SJCRH30 (cell line): ENCODE measurements at regions not wholly inside any gene's neighbourhood (a gene's known extent, or its start where the extent isn't known, plus 50 kb on each side); places are given as distances from the start of the nearest gene placed in this dataset.

ENCODE experiments used
- DNase-seq, 2 experiments: peaks; one replicate each; pipeline ENCODE4 v3.0.0-alpha.2; 2015 to 2020
- H3K27ac ChIP-seq: fragments of 250-450 bp; sonication (Bioruptor Pico); 2 replicates; pipeline ENCODE4 v1.5.1; 2020; ENCODE audit warnings: mild to moderate bottlenecking, moderate library complexity
- H3K27me3 ChIP-seq: fragments of 250-450 bp; sonication (Bioruptor Pico); 2 replicates; pipeline ENCODE4 v1.5.1; 2020; ENCODE audit warnings: mild to moderate bottlenecking, moderate library complexity
- H3K36me3 ChIP-seq: fragments of 250-450 bp; sonication (Bioruptor Pico); 2 replicates; pipeline ENCODE4 v1.5.1; 2020; ENCODE audit warnings: mild to moderate bottlenecking, moderate library complexity
- H3K4me1 ChIP-seq: fragments of 250-450 bp; sonication (Bioruptor Pico); 2 replicates; pipeline ENCODE4 v1.5.1; 2020; ENCODE audit warnings: mild to moderate bottlenecking, moderate library complexity
- H3K4me3 ChIP-seq: fragments of 250-450 bp; sonication (Bioruptor Pico); 2 replicates; pipeline ENCODE4 v1.5.1; 2020; ENCODE audit warnings: mild to moderate bottlenecking, moderate library complexity
- H3K9me3 ChIP-seq: fragments of 250-450 bp; sonication (Bioruptor Pico); replicated peaks from 2 replicates; pipeline ENCODE4 v1.5.1; 2020; ENCODE audit warnings: mild to moderate bottlenecking, moderate library complexity

GRCh38 chr6:6704103-6705060 lies 115.9 kb downstream of the LY86 start:
- H3K4me1 ChIP-seq: peaks cover 3% of the 10 kb centered on the region; the same call in 1 of the 2 replicates
- H3K27ac ChIP-seq: no peak overlapping the region
- no peaks in the 10 kb centered on the region for H3K27me3 ChIP-seq
- H3K9me3 ChIP-seq: no peaks in the 10 kb centered on the region
- H3K36me3 ChIP-seq: no peaks in the 10 kb centered on the region
- H3K4me3 ChIP-seq: no peak overlapping the region
- DNase-seq: no peak

GRCh38 chr6:6705061-6705425 lies 116.5 kb downstream of the LY86 start:
- DNase-seq: no peak
- H3K9me3 ChIP-seq: no peaks in the 10 kb centered on the region
- no peaks in the 10 kb centered on the region; the same call in 1 of the 2 replicates for H3K4me1 ChIP-seq
- no peak overlapping the region for H3K4me3 ChIP-seq
- no peaks in the 10 kb centered on the region for H3K27me3 ChIP-seq
- no peak overlapping the region for H3K27ac ChIP-seq
- H3K36me3 ChIP-seq: no peaks in the 10 kb centered on the region

GRCh38 chr6:6705915-6706675 lies 117.6 kb downstream of the LY86 start:
- Histone ChIP-seq H3K4me1 (no peaks in the 10 kb centered on the region), H3K9me3 (no peaks in the 10 kb centered on the region), H3K27ac (no peak overlapping the region), H3K4me3 (no peak overlapping the region), H3K36me3 (no peaks in the 10 kb centered on the region), H3K27me3 (no peaks in the 10 kb centered on the region)
- no peak for DNase-seq

GRCh38 chr6:6707143-6707542 lies 118.6 kb downstream of the LY86 start:
- Histone ChIP-seq H3K36me3 (no peaks in the 10 kb centered on the region), H3K27ac (no peak overlapping the region), H3K4me1 (no peaks in the 10 kb centered on the region), H3K4me3 (no peak overlapping the region), H3K9me3 (no peaks in the 10 kb centered on the region), H3K27me3 (no peaks in the 10 kb centered on the region)
- DNase-seq: no peak

GRCh38 chr6:6709106-6709505 lies 120.6 kb downstream of the LY86 start:
- no peaks in the 10 kb centered on the region for H3K27me3 ChIP-seq
- H3K9me3 ChIP-seq: no peaks in the 10 kb centered on the region
- no peaks in the 10 kb centered on the region for H3K36me3 ChIP-seq
- no peaks in the 10 kb centered on the region for H3K4me1 ChIP-seq
- no peak for DNase-seq
- H3K4me3 ChIP-seq: no peak overlapping the region
- no peak overlapping the region for H3K27ac ChIP-seq

GRCh38 chr6:6711031-6711785 lies 122.7 kb downstream of the LY86 start:
- Histone ChIP-seq H3K9me3 (no peaks in the 10 kb centered on the region), H3K36me3 (no peaks in the 10 kb centered on the region), H3K4me1 (no peaks in the 10 kb centered on the region), H3K27ac (no peak overlapping the region), H3K27me3 (no peaks in the 10 kb centered on the region), H3K4me3 (no peak overlapping the region)
- DNase-seq: no peak

- Histone ChIP-seq H3K27me3 (no peaks in the 10 kb centered on the region), H3K9me3 (no peaks in the 10 kb centered on the region), H3K27ac (no peak overlapping the region), H3K4me3 (no peak overlapping the region), H3K36me3 (no peaks in the 10 kb centered on the region), H3K4me1 (no peaks in the 10 kb centered on the region)
- no peak for DNase-seq
Measured at GRCh38 chr6:6711832-6712448, 123.4 kb downstream of the LY86 start.

- H3K4me3 ChIP-seq: no peak overlapping the region
- no peaks in the 10 kb centered on the region for H3K4me1 ChIP-seq
- H3K27me3 ChIP-seq: no peaks in the 10 kb centered on the region
- no peaks in the 10 kb centered on the region for H3K36me3 ChIP-seq
- no peak overlapping the region for H3K27ac ChIP-seq
- DNase-seq: no peak
- H3K9me3 ChIP-seq: no peaks in the 10 kb centered on the region
Measured at GRCh38 chr6:6712449-6713403, 124.2 kb downstream of the LY86 start.

- H3K36me3 ChIP-seq: no peaks in the 10 kb centered on the region
- H3K27me3 ChIP-seq: no peaks in the 10 kb centered on the region
- H3K4me3 ChIP-seq: no peak overlapping the region
- H3K4me1 ChIP-seq: no peaks in the 10 kb centered on the region
- H3K27ac ChIP-seq: no peak overlapping the region
- no peaks in the 10 kb centered on the region for H3K9me3 ChIP-seq
- DNase-seq: no peak
Measured at GRCh38 chr6:6713657-6714056, 125.1 kb downstream of the LY86 start.

- Histone ChIP-seq H3K4me1 (no peaks in the 10 kb centered on the region), H3K36me3 (no peaks in the 10 kb centered on the region), H3K27ac (peak overlapping the region; percentile 31), H3K4me3 (no peak overlapping the region), H3K9me3 (no peaks in the 10 kb centered on the region), H3K27me3 (no peaks in the 10 kb centered on the region)
- peak; percentile 50 to 61 for DNase-seq
Measured at GRCh38 chr6:6714118-6714897, 125.8 kb downstream of the LY86 start.

- Histone ChIP-seq H3K27me3 (no peaks in the 10 kb centered on the region), H3K36me3 (no peaks in the 10 kb centered on the region), H3K9me3 (no peaks in the 10 kb centered on the region), H3K4me3 (no peak overlapping the region), H3K4me1 (no peaks in the 10 kb centered on the region), H3K27ac (no peak overlapping the region)
- peak in 1 of 2 experiments; percentile 23 for DNase-seq
Measured at GRCh38 chr6:6714953-6715352, 126.4 kb downstream of the LY86 start.

GRCh38 chr6:6715465-6715864 lies 126.9 kb downstream of the LY86 start:
- H3K36me3 ChIP-seq: no peaks in the 10 kb centered on the region
- H3K4me1 ChIP-seq: no peaks in the 10 kb centered on the region
- H3K4me3 ChIP-seq: no peak overlapping the region
- no peak overlapping the region for H3K27ac ChIP-seq
- H3K9me3 ChIP-seq: no peaks in the 10 kb centered on the region
- H3K27me3 ChIP-seq: no peaks in the 10 kb centered on the region
- no peak for DNase-seq
